Gastroesophageal sphincter (tissue), 4 donors: ENCODE measurements at regions not wholly inside any gene's neighbourhood (a gene's known extent, or its start where the extent isn't known, plus 50 kb on each side); places are given as distances from the start of the nearest gene placed in this dataset.
"Not testable (repeated sequence)": the region's sequence is repeated elsewhere in the genome, so short reads cannot be mapped to it uniquely, and the experiment has no call there.

Source experiments
- ATAC-seq: fragments of 150-250 bp; one replicate; pipeline ENCODE4 v1.9.1; 2016; ENCODE audit warnings: mild to moderate bottlenecking, moderate library complexity
- H3K27ac ChIP-seq, 4 donors: fragments of 200-600 bp; sonication (generic) in 3 of 4; 1 replicate in 3 of 4; 2 replicates in 1 of 4; pipeline ENCODE4 v1.5.1; 2016 to 2019
- H3K27me3 ChIP-seq: fragments of 200-600 bp; sonication (generic); one replicate; pipeline ENCODE4 v1.5.1; 2019
- H3K36me3 ChIP-seq, 2 donors: fragments of 200-600 bp; sonication (generic); one replicate each; pipeline ENCODE4 v1.5.1; 2019; ENCODE audit warnings: control low read depth in 1 of 2
- H3K4me1 ChIP-seq, 3 donors: fragments of 200-600 bp; sonication (generic); 1 replicate in 2 of 3; 2 replicates in 1 of 3; pipeline ENCODE4 v1.5.1; 2016 to 2019; ENCODE audit warnings: control low read depth in 2 of 3
- H3K4me3 ChIP-seq, 2 donors: fragments of 200-600 bp; sonication (generic); one replicate each; pipeline ENCODE4 v1.5.1; 2019; ENCODE audit warnings: mild to moderate bottlenecking in 1 of 2, moderate library complexity in 1 of 2
- H3K9me3 ChIP-seq, 3 donors: fragments of 200-600 bp; sonication (generic); one replicate each; pipeline ENCODE4 v1.5.1; 2017 to 2019; ENCODE audit warnings: control low read depth in 2 of 3
- EP300 ChIP-seq: sonication (generic); formaldehyde crosslinking; IDR thresholded peaks from one replicate; pipeline ENCODE4 v1.6.1; 2017; ENCODE audit warnings: antibody characterized with exemption, mild to moderate bottlenecking
- POLR2A ChIP-seq, 2 donors: fragments of 450-650 bp; IDR thresholded peaks; one replicate each; pipeline ENCODE4 v1.6.1; 2017; ENCODE audit warnings: antibody characterized with exemption in 2 of 2, mild to moderate bottlenecking in 2 of 2, moderate library complexity in 1 of 2
- POLR2AphosphoS5 ChIP-seq: sonication (generic); formaldehyde crosslinking; IDR thresholded peaks from one replicate; pipeline ENCODE4 v1.6.1; 2017; ENCODE audit warnings: antibody characterized with exemption
- WGBS, 2 donors: methylation state at CpG; one replicate each; pipeline ENCODE4 v1.1.5; 2018; ENCODE audit warnings: low coverage in 1 of 2; 5-methylcytosine and 5-hydroxymethylcytosine counted together
- TF ChIP-seq, protein P1 (sequence below), 4 experiments: fragments of 200-600 bp in 2 of 4; fragments of 450-650 bp in 2 of 4; sonication (generic) in 1 of 4; IDR thresholded peaks; one replicate each; pipeline ENCODE4 v1.5.1; 2017 to 2019; ENCODE audit warnings: antibody characterized with exemption in 4 of 4, mild to moderate bottlenecking in 2 of 4, moderate library complexity in 2 of 4

DNA sequence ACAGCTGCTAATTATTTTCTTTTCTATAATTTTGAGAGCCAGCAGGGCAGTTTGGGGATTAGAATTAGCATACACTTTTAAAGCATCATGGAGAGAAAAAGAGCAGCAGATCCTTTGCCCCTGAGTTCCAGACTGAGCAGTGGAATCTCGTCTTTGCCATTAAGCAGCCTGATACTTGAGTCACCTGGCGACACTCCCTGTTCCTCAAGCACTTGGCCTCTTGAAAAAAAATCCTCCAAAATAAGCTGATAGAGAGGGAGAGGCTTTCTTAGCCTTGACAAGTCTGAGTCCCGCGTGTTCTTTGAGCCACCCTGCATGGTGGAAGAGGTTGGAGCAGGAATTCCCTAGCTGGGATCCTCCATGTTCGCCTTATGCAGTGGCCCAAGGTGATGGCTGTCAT is 398.3 kb downstream of the IRX2 start:
- Histone ChIP-seq H3K9me3 (peaks cover 0 to 20% (median 0%) of the 10 kb centered on the region in 3 donors), H3K4me1 (no peaks in the 10 kb centered on the region), H3K36me3 (no peaks in the 10 kb centered on the region), H3K4me3 (no peak overlapping the region), H3K27me3 (no peaks in the 10 kb centered on the region), H3K27ac (no peak overlapping the region)
- 77% methylated on average over 2 of the region's 5 CpGs; no CpG with 5 or more reads in 1 of the 2 donors for WGBS, 2 donors
- no peak for ATAC-seq
- TF ChIP-seq, protein P1, sequence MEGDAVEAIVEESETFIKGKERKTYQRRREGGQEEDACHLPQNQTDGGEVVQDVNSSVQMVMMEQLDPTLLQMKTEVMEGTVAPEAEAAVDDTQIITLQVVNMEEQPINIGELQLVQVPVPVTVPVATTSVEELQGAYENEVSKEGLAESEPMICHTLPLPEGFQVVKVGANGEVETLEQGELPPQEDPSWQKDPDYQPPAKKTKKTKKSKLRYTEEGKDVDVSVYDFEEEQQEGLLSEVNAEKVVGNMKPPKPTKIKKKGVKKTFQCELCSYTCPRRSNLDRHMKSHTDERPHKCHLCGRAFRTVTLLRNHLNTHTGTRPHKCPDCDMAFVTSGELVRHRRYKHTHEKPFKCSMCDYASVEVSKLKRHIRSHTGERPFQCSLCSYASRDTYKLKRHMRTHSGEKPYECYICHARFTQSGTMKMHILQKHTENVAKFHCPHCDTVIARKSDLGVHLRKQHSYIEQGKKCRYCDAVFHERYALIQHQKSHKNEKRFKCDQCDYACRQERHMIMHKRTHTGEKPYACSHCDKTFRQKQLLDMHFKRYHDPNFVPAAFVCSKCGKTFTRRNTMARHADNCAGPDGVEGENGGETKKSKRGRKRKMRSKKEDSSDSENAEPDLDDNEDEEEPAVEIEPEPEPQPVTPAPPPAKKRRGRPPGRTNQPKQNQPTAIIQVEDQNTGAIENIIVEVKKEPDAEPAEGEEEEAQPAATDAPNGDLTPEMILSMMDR (IDR thresholded peaks at IDR 0.05), result no peak
- no peak for TF ChIP-seq EP300
- TF ChIP-seq POLR2A (IDR thresholded peaks at IDR 0.05), result no peak
- no peak for TF ChIP-seq POLR2AphosphoS5

DNA sequence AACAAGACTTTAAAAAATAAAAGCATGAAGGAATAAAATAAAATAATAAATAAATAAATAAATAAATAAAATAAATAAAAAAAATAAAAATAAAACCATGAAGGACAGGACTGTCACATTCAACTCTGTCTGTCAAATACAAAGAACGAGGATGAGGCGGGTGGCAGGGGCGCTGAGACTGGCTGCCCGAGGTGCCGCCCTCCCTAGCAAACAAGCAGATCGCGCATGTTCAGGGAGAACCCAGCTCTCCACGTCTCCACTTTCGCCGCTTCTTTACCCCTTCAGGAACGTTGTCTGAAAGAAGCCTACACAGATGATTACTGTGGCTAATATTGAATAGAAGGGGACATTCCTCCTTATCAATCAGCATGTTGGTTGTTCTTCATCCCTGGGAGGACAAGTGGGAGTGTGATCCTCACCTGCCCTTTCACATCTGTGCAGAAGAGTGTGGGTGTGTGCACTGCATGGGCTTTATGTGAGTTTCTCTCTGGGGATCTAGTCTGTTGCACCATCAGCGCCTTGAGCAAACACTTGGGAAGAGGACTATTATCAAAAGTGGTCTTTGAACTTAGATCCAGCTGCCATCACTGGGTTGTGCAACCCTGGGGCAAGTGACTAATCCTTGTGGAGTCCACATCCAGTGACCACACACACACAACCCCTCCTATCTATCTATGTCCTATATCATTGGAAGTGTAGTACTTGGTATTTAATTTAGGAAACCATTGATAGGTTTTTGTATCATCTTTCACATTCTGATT is 399.2 kb downstream of the IRX2 start:
- Histone ChIP-seq H3K9me3 (peaks cover 0 to 23% (median 0%) of the 10 kb centered on the region in 3 donors), H3K4me3 (no peak overlapping the region), H3K27ac (no peak overlapping the region), H3K4me1 (no peaks in the 10 kb centered on the region), H3K36me3 (no peaks in the 10 kb centered on the region), H3K27me3 (no peaks in the 10 kb centered on the region)
- no peak for TF ChIP-seq POLR2AphosphoS5
- no peak for TF ChIP-seq EP300
- TF ChIP-seq, protein P1 (IDR thresholded peaks at IDR 0.05), result no peak
- no peak for TF ChIP-seq POLR2A (IDR thresholded peaks at IDR 0.05)
- WGBS, 2 donors, result 82 to 86% methylated on average over 10 to 12 of the region's 12 CpGs
- no peak for ATAC-seq

DNA sequence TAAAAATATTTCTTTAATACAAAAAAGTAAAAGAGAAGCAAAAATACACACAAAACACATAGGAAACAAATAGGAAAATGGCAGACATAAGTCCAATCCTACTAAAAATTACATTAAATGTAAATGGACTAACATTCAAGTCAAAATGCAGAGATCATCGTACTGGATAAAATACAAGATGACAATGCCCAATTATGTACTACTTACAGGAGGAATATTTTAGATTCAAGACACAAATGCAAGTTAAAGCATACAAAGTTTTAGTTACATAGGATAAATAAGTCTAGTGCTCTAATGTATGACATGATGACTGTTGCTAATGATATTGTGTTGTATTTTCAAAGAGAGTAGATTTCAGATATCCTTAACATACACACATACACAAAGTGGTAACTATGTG is 401.7 kb downstream of the IRX2 start:
- WGBS, 2 donors, result 100% methylated on average over 1 of the region's 1 CpG; no CpG with 5 or more reads in 1 of the 2 donors
- not testable (repeated sequence) for H3K36me3 ChIP-seq, H3K4me1 ChIP-seq, H3K27ac ChIP-seq, H3K4me3 ChIP-seq, ATAC-seq
- H3K27me3 ChIP-seq, result peaks cover 12% of the 10 kb centered on the region
- peaks cover 0 to 39% (median 0%) of the 10 kb centered on the region in 3 donors for H3K9me3 ChIP-seq

DNA sequence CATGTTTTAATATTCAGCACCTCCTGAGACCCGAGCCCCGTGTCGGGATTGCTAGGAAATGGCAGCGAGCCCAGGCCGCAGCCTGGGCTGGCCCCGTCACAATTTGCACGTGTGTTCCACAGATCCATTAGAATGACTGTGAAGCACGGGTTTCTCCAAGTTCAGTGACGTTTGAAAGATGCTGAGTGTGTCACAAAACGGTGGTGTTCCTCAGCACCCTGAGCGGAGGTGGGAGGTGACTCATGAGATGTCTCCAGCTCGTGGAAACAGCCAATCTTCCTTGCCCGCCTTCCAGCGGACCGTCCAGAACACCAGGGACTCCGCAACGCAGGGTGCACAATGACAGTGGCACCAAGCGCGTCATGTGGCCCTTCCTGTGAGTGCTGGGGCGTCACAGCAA is 412.8 kb downstream of the IRX2 start:
- 43 to 80% methylated on average over 1 to 6 of the region's 20 CpGs for whole genome bisulfite sequencing, 2 donors

DNA sequence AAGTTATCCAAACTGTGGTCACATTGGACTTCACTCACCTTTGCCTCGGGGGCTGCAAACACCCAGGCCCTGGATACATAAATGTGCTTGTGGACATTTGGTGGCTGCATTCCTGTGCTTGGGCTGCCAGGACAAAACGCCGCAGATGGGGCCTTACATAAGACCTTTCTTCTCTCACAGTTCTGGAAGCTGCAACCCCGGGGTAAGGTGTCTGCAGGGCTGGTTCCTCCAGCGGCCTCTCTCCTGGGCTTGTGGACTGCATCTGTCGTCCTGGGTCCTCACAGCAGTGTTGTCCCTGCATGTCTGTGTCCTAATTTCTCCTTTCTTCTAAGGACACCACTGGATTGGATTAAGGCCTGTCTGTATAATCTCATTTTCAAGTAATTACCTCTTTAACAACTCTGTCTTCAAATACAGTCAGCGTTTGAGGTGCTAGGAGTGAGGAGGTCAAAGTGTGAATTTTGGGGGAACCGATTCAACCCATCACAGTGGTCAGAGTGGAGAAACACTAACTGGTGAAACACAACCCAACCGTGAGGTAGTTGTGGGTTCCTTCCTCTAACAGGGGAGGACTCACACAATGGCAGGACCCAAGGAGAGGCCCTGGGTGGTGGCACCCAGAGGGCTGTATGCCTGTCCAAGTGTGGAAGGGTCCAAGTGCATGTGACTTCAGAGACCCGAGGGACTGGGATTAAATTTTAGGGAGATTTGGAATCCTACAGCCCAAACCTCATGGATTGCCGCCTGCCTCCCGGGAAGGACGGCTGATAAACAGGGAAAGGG is 415.6 kb downstream of the IRX2 start:
- WGBS, 2 donors, result 75 to 76% methylated on average over 8 to 12 of the region's 13 CpGs
- Histone ChIP-seq H3K4me3 (no peak overlapping the region), H3K27me3 (peaks cover 24% of the 10 kb centered on the region), H3K9me3 (no peaks in the 10 kb centered on the region), H3K4me1 (no peaks in the 10 kb centered on the region), H3K36me3 (no peaks in the 10 kb centered on the region), H3K27ac (no peak overlapping the region)
- no peak for ATAC-seq
- TF ChIP-seq POLR2A (IDR thresholded peaks at IDR 0.05) (no peak), EP300 (no peak), POLR2AphosphoS5 (no peak)
- TF ChIP-seq, protein P1 (IDR thresholded peaks at IDR 0.05), result no peak

More for the DNA sequence above, 412.8 kb downstream of the IRX2 start:
- H3K27ac ChIP-seq, result no peak overlapping the region
- no peak for TF ChIP-seq POLR2A (IDR thresholded peaks at IDR 0.05)
- no peak for TF ChIP-seq POLR2AphosphoS5
- TF ChIP-seq, protein P1 (IDR thresholded peaks at IDR 0.05), result no peak
- no peak for TF ChIP-seq EP300
- no peaks in the 10 kb centered on the region for H3K4me1 ChIP-seq
- peaks cover 28% of the 10 kb centered on the region for H3K27me3 ChIP-seq
- no peak overlapping the region for H3K4me3 ChIP-seq
- no peaks in the 10 kb centered on the region for H3K36me3 ChIP-seq
- no peaks in the 10 kb centered on the region for H3K9me3 ChIP-seq
- ATAC-seq, result no peak
